IMR-90 (cell line): ENCODE measurements at regions not wholly inside any gene's neighbourhood (a gene's known extent, or its start where the extent isn't known, plus 50 kb on each side); places are given as distances from the start of the nearest gene placed in this dataset.

Experiments
- ATAC-seq: fragments of 200-7000 bp; cut with Tn5 transposase; 2 replicates; pipeline ENCODE4 v1.9.1; 2020; ENCODE audit warnings: low read depth, mild to moderate bottlenecking, moderate library complexity
- BruUV-seq: library from RNA; stranded (reverse); fragments of 400-500 nt; replicated peaks from 2 replicates; lab custom pipeline; 2021; lab: Mats Ljungman, UMichigan
- CTCF ChIA-PET: fragments of 300-600 bp; formaldehyde crosslinking; extraction: SDS; loops from one replicate; lab custom pipeline; 2021; ENCODE audit warnings: antibody characterized with exemption; lab: Yijun Ruan, JAX
- POLR2A ChIA-PET: fragments of 300-600 bp; sonication (Branson Sonifier 250); formaldehyde crosslinking; loops from one replicate; lab custom pipeline; 2022; ENCODE audit warnings: antibody characterized with exemption; ENCODE audit not compliant: unreplicated experiment; lab: Charles Lee
- DNase-seq: peaks from one replicate; pipeline ENCODE4 v3.0.0; 2013
- H2AFZ ChIP-seq: replicated peaks from 2 replicates; pipeline ENCODE3; 2013; ENCODE audit warnings: low read length, mild to moderate bottlenecking; ENCODE audit not compliant: poor library complexity
- H2AK5ac ChIP-seq: 2 replicates; pipeline ENCODE4 v1.6.1; 2013; ENCODE audit warnings: low read depth, low read length, inconsistent platforms
- H2AK9ac ChIP-seq: replicated peaks from 2 replicates; pipeline ENCODE3; 2013; ENCODE audit warnings: mild to moderate bottlenecking, low read depth, low read length, moderate library complexity; ENCODE audit not compliant: poor library complexity
- H2BK120ac ChIP-seq: 2 replicates; pipeline ENCODE4 v1.6.1; 2013; ENCODE audit warnings: low read depth, low read length, inconsistent platforms
- H2BK15ac ChIP-seq: 3 replicates; pipeline ENCODE4 v1.6.1; 2013; ENCODE audit warnings: low read depth, low read length, inconsistent platforms
- H2BK20ac ChIP-seq: 2 replicates; pipeline ENCODE4 v1.6.1; 2013; ENCODE audit warnings: low read depth, mild to moderate bottlenecking, inconsistent platforms, low read length, moderate library complexity
- H2BK5ac ChIP-seq: 2 replicates; pipeline ENCODE4 v1.6.1; 2013; ENCODE audit warnings: mild to moderate bottlenecking, low read depth, low read length, inconsistent platforms; ENCODE audit not compliant: poor library complexity, severe bottlenecking
- H3K14ac ChIP-seq: replicated peaks from 2 replicates; pipeline ENCODE4 v1.6.1; 2013; ENCODE audit warnings: low read depth, low read length, inconsistent platforms
- H3K18ac ChIP-seq: 2 replicates; pipeline ENCODE4 v1.6.1; 2013; ENCODE audit warnings: low read depth, low read length, control low read depth
- H3K23ac ChIP-seq: 2 replicates; pipeline ENCODE4 v1.6.1; 2013; ENCODE audit warnings: low read depth, low read length, inconsistent platforms
- H3K27ac ChIP-seq: 2 replicates; pipeline ENCODE4 v1.5.1; 2013; ENCODE audit warnings: mild to moderate bottlenecking, control low read depth, low read length; ENCODE audit not compliant: insufficient read depth
- H3K27me3 ChIP-seq: 2 replicates; pipeline ENCODE4 v1.6.1; 2013; ENCODE audit warnings: low read length; ENCODE audit not compliant: control insufficient read depth, insufficient read depth
- H3K36me3 ChIP-seq: 2 replicates; pipeline ENCODE4 v1.6.1; 2013; ENCODE audit warnings: low read length, mixed read lengths; ENCODE audit not compliant: control insufficient read depth, insufficient read depth
- H3K4ac ChIP-seq: 2 replicates; pipeline ENCODE4 v1.6.1; 2013; ENCODE audit warnings: low read depth, low read length, inconsistent platforms
- H3K4me1 ChIP-seq: 2 replicates; pipeline ENCODE4 v1.6.1; 2013; ENCODE audit warnings: low read length, mixed read lengths; ENCODE audit not compliant: control insufficient read depth, insufficient read depth
- H3K4me2 ChIP-seq: 2 replicates; pipeline ENCODE4 v1.6.1; 2013; ENCODE audit warnings: low read depth, mild to moderate bottlenecking, control low read depth, low read length, moderate library complexity
- H3K4me3 ChIP-seq: 2 replicates; pipeline ENCODE4 v1.5.1; 2013; ENCODE audit warnings: low read depth, mild to moderate bottlenecking, control low read depth, low read length, moderate library complexity; ENCODE audit not compliant: insufficient read depth
- H3K56ac ChIP-seq: 2 replicates; pipeline ENCODE4 v1.6.1; 2013; ENCODE audit warnings: low read length, inconsistent platforms; ENCODE audit not compliant: insufficient read depth; ENCODE audit errors: extremely low read depth
- H3K79me1 ChIP-seq, 2 experiments: 2 replicates each; pipeline ENCODE4 v1.6.1; 2013; ENCODE audit warnings: low read length in 2 of 2, inconsistent platforms in 1 of 2, low read depth in 1 of 2
- H3K9ac ChIP-seq: 2 replicates; pipeline ENCODE4 v1.6.1; 2013; ENCODE audit warnings: low read depth, low read length, control low read depth
- H3K9me1 ChIP-seq: 2 replicates; pipeline ENCODE4 v1.6.1; 2013; ENCODE audit warnings: low read length, inconsistent platforms; ENCODE audit not compliant: insufficient read depth
- H3K9me3 ChIP-seq: 2 replicates; pipeline ENCODE4 v1.6.1; 2013; ENCODE audit warnings: low read length; ENCODE audit not compliant: control insufficient read depth, insufficient read depth
- H4K20me1 ChIP-seq: 2 replicates; pipeline ENCODE4 v1.6.1; 2013; ENCODE audit warnings: low read length, inconsistent platforms; ENCODE audit not compliant: insufficient read depth
- H4K5ac ChIP-seq: 2 replicates; pipeline ENCODE4 v1.6.1; 2013; ENCODE audit warnings: mild to moderate bottlenecking, low read depth, low read length, control low read depth
- H4K8ac ChIP-seq, 2 experiments: 2 replicates each; pipeline ENCODE4 v1.6.1; 2013; ENCODE audit warnings: low read depth in 2 of 2, low read length in 2 of 2, control low read depth in 1 of 2, inconsistent platforms in 1 of 2
- H4K91ac ChIP-seq: 2 replicates; pipeline ENCODE4 v1.6.1; 2013; ENCODE audit warnings: low read depth, low read length, inconsistent platforms; ENCODE audit not compliant: insufficient read depth
- BHLHE40 ChIP-seq: fragments of 150-350 bp; IDR thresholded peaks from 2 replicates; pipeline ENCODE4 v1.6.1; 2016; ENCODE audit warnings: mild to moderate bottlenecking, low read depth, low read length
- CEBPB ChIP-seq: IDR thresholded peaks from 2 replicates; pipeline ENCODE4 v1.6.1; 2012; ENCODE audit warnings: low read depth, low read length, improper control_type of control experiment
- CTCF ChIP-seq: conservative IDR thresholded peaks from 2 replicates; pipeline ENCODE4 v1.5.1; 2012; ENCODE audit warnings: mild to moderate bottlenecking, low read depth, low read length, improper control_type of control experiment
- ELK1 ChIP-seq: fragments of 150-350 bp; IDR thresholded peaks from 2 replicates; pipeline ENCODE4 v1.6.1; 2016; ENCODE audit warnings: low read depth, mild to moderate bottlenecking, low read length, moderate library complexity, borderline replicate concordance
- FOS ChIP-seq: fragments of 150-350 bp; IDR thresholded peaks from 2 replicates; pipeline ENCODE4 v1.6.1; 2016; ENCODE audit warnings: low read depth, low read length
- MAFK ChIP-seq: IDR thresholded peaks from 2 replicates; pipeline ENCODE4 v1.6.1; 2012; ENCODE audit warnings: low read depth, low read length, improper control_type of control experiment
- MAZ ChIP-seq: IDR thresholded peaks from 2 replicates; pipeline ENCODE4 v1.6.1; 2012; ENCODE audit warnings: low read depth, mild to moderate bottlenecking, low read length, improper control_type of control experiment, moderate library complexity, borderline replicate concordance
- MXI1 ChIP-seq: IDR thresholded peaks from 2 replicates; pipeline ENCODE4 v1.6.1; 2012; ENCODE audit warnings: low read depth, mild to moderate bottlenecking, low read length, moderate library complexity, borderline replicate concordance
- NFE2L2 ChIP-seq: fragments of 150-350 bp; IDR thresholded peaks from 2 replicates; pipeline ENCODE4 v1.6.1; 2016; ENCODE audit warnings: low read depth, mild to moderate bottlenecking, low read length
- POLR2A ChIP-seq: IDR thresholded peaks from 2 replicates; pipeline ENCODE4 v1.6.1; 2012; ENCODE audit warnings: mild to moderate bottlenecking, low read depth, low read length
- RAD21 ChIP-seq: IDR thresholded peaks from 2 replicates; pipeline ENCODE4 v1.6.1; 2012; ENCODE audit warnings: low read length, improper control_type of control experiment
- RFX5 ChIP-seq: IDR thresholded peaks from 2 replicates; pipeline ENCODE4 v1.8.0; 2012; ENCODE audit warnings: low read depth, mild to moderate bottlenecking, low read length, moderate library complexity
- SMC3 ChIP-seq: fragments of 150-350 bp; IDR thresholded peaks from 2 replicates; pipeline ENCODE4 v1.6.1; 2016; ENCODE audit warnings: low read depth, mild to moderate bottlenecking, antibody characterized with exemption, low read length, moderate library complexity
- USF2 ChIP-seq: fragments of 150-350 bp; IDR thresholded peaks from 2 replicates; pipeline ENCODE4 v1.6.1; 2017; ENCODE audit warnings: mild to moderate bottlenecking, antibody characterized with exemption, low read length, low read depth
- WGBS, 2 experiments: methylation state at CpG; one replicate each; pipeline versions ENCODE4 v1.1.5 to v1.1.7; 2013; ENCODE audit warnings: missing lambda C conversion rate in 2 of 2; ENCODE audit not compliant: insufficient read length in 1 of 2; ENCODE audit errors: extremely low coverage in 2 of 2; 5-methylcytosine and 5-hydroxymethylcytosine counted together
- dilution Hi-C: fragments of 300-500 bp; cut with HindIII; formaldehyde crosslinking; loops from one replicate; pipeline ENCODE4 v1.14.3; 2018; ENCODE audit warnings: low sequenced_read_pairs; ENCODE audit not compliant: unreplicated experiment
- in situ Hi-C: fragments of 300-500 bp; cut with MboI; formaldehyde crosslinking; loops from 3 replicates; pipeline ENCODE4 v1.14.3; 2019; ENCODE audit warnings: low sequenced_read_pairs, inconsistent platforms, mixed read lengths
- intact Hi-C: fragments of 100-400 bp; cut with micrococcal nuclease; formaldehyde crosslinking; loops from 2 replicates; pipeline ENCODE4 v1.10.0; 2022

- POLR2A ChIA-PET = no interaction called here
- Histone ChIP-seq H3K56ac (no peak overlapping the region), H3K9me3 (peaks cover 32% of the 10 kb centered on the region), H2BK5ac (no peak overlapping the region), H3K9me1 (no peaks in the 10 kb centered on the region), H2BK15ac (no peak overlapping the region), H2BK20ac (no peak overlapping the region), H3K4me2 (no peak overlapping the region), H2AFZ (no peak overlapping the region), H4K8ac (no peak overlapping the region), H3K27ac (no peak overlapping the region), H3K4me1 (no peaks in the 10 kb centered on the region), H4K5ac (no peak overlapping the region), H2BK120ac (no peak overlapping the region), H3K23ac (no peak overlapping the region), H3K27me3 (no peaks in the 10 kb centered on the region), H2AK9ac (no peak overlapping the region), H3K79me1 (no peaks in the 10 kb centered on the region), H3K4me3 (no peak overlapping the region), H3K9ac (no peak overlapping the region), H2AK5ac (no peak overlapping the region), H3K18ac (no peak overlapping the region), H4K91ac (no peak overlapping the region), H3K4ac (no peak overlapping the region), H3K14ac (no peak overlapping the region), H4K20me1 (no peaks in the 10 kb centered on the region), H3K36me3 (no peaks in the 10 kb centered on the region)
- dilution Hi-C loops (no loop called here), in situ Hi-C loops (no loop called here), intact Hi-C loops (no loop called here)
- CTCF ChIA-PET = no interaction called here
- DNase-seq (no peak), ATAC-seq (no peak)
- TF ChIP-seq FOS (no peak), CTCF (no peak), RFX5 (no peak), MAFK (no peak), BHLHE40 (no peak), MXI1 (no peak), MAZ (no peak), POLR2A (no peak), CEBPB (no peak), USF2 (no peak), NFE2L2 (no peak), SMC3 (no peak), RAD21 (no peak), ELK1 (no peak)
- BruUV-seq = no TSS peak
- 7% methylated on average over 2 of the region's 6 CpGs; no CpG with 5 or more reads in 1 of the 2 experiments for WGBS, 2 experiments
Measured at GRCh38 chr10:117740691-117741222, 198.2 kb downstream of the EMX2 start.
